ENCODE measurements at regions not wholly inside any gene's neighbourhood (a gene's known extent, or its start where the extent isn't known, plus 50 kb on each side); places are given as distances from the start of the nearest gene placed in this dataset.

DNA sequence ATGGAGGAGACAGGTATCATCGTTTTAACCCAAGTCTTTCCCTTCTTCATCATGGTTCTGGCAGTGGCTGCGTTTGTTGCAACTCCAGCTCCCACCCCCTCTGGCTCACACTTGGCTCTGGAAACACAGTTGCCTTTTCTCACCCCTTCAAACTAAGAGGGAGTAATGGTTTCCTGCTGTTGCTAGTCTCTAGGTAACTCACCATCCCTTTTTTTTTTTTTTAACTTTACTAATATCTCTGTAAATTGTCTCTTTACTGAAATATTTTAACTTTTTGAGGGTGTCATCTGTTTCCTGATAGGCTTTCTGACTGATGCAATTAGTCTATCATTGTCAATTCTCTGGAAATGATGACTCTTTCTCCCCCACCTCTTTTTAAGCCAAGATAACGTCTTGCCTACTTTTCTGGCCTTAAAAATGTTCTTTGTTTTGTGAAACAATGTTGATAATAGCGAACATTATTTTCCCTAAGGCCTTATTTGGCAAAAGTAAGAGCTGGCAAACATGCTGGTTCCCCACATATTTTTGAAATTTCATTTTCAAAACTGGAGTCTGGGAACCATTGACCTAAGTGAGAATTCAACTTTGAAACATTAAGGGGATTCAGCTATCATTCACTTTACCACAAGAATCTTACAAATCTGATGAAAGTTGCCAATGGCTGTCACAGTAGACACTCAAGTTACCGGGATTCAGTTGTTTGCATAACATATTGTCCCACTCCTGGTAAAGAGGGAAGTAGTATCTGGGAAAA is 85.3 kb downstream of the LEPR start:
- no peak overlapping the region for H3K9ac ChIP-seq (ENCODE audit: low read depth in 2 of 2, low read length in 2 of 2)
- TF ChIP-seq CTCF (IDR thresholded peaks at IDR 0.05): no peak
- no peaks in the 10 kb centered on the region for H3K27me3 ChIP-seq
- intact Hi-C loops (cut with DNase I): no loop called here
- H3K4me1 ChIP-seq: no peaks in the 10 kb centered on the region
- H3K36me3 ChIP-seq: no peaks in the 10 kb centered on the region
- H3K4me3 ChIP-seq: no peak overlapping the region
- DNase-seq: no peak
- H3K27ac ChIP-seq: no peak overlapping the region
- H3K9me3 ChIP-seq: no peaks in the 10 kb centered on the region

- H3K4me1 ChIP-seq: no peaks in the 10 kb centered on the region
- H3K27ac ChIP-seq: no peak overlapping the region
- no peaks in the 10 kb centered on the region for H3K9me3 ChIP-seq
- H3K27me3 ChIP-seq: no peaks in the 10 kb centered on the region
- intact Hi-C loops (cut with DNase I): no loop called here
- no peak for TF ChIP-seq CTCF (IDR thresholded peaks at IDR 0.05)
- H3K4me3 ChIP-seq: no peak overlapping the region
- H3K36me3 ChIP-seq: no peaks in the 10 kb centered on the region
- DNase-seq: no peak
- H3K9ac ChIP-seq (ENCODE audit: low read depth in 2 of 2, low read length in 2 of 2): no peak overlapping the region
Observed at GRCh38 chr1:65508051-65508450, 87.6 kb downstream of the LEPR start.

GRCh38 chr1:65509912-65510680 is 89.6 kb downstream of the LEPR start:
- H3K36me3 ChIP-seq: no peaks in the 10 kb centered on the region
- H3K4me3 ChIP-seq: no peak overlapping the region
- H3K9ac ChIP-seq (ENCODE audit: low read depth in 2 of 2, low read length in 2 of 2): no peak overlapping the region
- no peaks in the 10 kb centered on the region for H3K27me3 ChIP-seq
- H3K4me1 ChIP-seq: no peaks in the 10 kb centered on the region
- no peak for DNase-seq
- H3K9me3 ChIP-seq: no peaks in the 10 kb centered on the region
- no peak overlapping the region for H3K27ac ChIP-seq
- intact Hi-C loops (cut with DNase I): no loop called here
- TF ChIP-seq CTCF (IDR thresholded peaks at IDR 0.05): no peak

DNA sequence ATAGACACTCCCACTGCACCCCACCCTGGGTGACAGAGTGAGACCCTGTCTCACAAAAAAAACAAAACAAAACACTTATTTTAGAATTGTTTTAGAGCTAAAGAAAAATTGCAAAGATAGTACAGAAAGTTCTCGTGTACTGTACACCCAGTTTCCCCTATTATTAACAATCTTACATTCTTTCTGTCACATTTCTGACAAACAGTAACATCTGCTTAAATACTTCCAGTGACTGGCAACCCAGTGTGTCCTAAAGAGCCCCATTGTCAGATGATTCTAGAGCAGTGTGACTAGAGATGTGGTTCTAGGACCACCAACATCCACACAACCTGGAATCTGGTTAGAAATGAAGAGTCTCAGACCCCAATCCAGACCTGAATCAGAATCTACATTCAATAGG is 90.5 kb downstream of the LEPR start:
- TF ChIP-seq CTCF (IDR thresholded peaks at IDR 0.05): no peak

DNA sequence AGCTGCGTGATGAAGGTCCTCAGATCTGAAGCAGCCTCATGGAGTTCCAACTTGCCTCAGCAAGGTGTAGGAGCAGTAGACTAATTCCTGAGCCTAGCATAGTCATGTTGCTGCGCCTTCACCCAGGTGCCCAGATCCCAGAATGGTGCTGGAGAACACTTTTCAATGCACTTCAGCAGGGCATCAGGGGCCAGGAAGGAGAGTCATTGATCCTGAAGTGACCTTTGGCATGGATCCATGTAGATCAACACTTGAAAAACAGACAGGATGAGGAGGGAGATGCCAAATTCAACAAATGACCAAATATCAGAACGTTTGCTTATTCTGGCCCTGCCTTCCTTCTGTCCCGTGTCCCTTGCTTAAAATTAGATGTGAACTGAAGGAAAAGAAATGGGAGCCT is 91.9 kb downstream of the LEPR start:
- intact Hi-C loops (cut with DNase I): no loop called here
- Histone ChIP-seq H3K27me3 (no peaks in the 10 kb centered on the region), H3K4me1 (no peaks in the 10 kb centered on the region), H3K36me3 (no peaks in the 10 kb centered on the region), H3K4me3 (no peak overlapping the region), H3K27ac (no peak overlapping the region), H3K9me3 (no peaks in the 10 kb centered on the region), H3K9ac (ENCODE audit: low read depth in 2 of 2, low read length in 2 of 2) (no peak overlapping the region)
- DNase-seq: no peak
- no peak for TF ChIP-seq CTCF (IDR thresholded peaks at IDR 0.05)

More for the DNA sequence above, 90.5 kb downstream of the LEPR start:
- Histone ChIP-seq H3K27ac (no peak overlapping the region), H3K9ac (ENCODE audit: low read depth in 2 of 2, low read length in 2 of 2) (no peak overlapping the region), H3K4me3 (no peak overlapping the region), H3K27me3 (no peaks in the 10 kb centered on the region), H3K36me3 (no peaks in the 10 kb centered on the region), H3K9me3 (no peaks in the 10 kb centered on the region), H3K4me1 (no peaks in the 10 kb centered on the region)
- intact Hi-C loops (cut with DNase I): no loop called here
- no peak for DNase-seq
